ENCODE measurements at regions not wholly inside any gene's neighbourhood (a gene's known extent, or its start where the extent isn't known, plus 50 kb on each side); places are given as distances from the start of the nearest gene placed in this dataset.

GRCh38 chr7:132685277-132685676 lies 109.0 kb upstream of the PLXNA4 start:
- no peak overlapping the region for H4K8ac ChIP-seq (ENCODE audit: low read depth, low read length)
- no peak overlapping the region for H2AK5ac ChIP-seq (ENCODE audit: low read length)
- H3K14ac ChIP-seq (ENCODE audit: low read length), result no peak overlapping the region
- H3K79me2 ChIP-seq (ENCODE audit: control insufficient read depth, insufficient read depth, low read length, poor library complexity), result no peaks in the 10 kb centered on the region
- no peak overlapping the region for H2BK120ac ChIP-seq (ENCODE audit: insufficient read depth, low read length, poor library complexity)
- H3K27me3 ChIP-seq (ENCODE audit: insufficient read depth, low read length), result no peaks in the 10 kb centered on the region
- H3K23ac ChIP-seq (ENCODE audit: low read length), result no peak overlapping the region
- H2BK12ac ChIP-seq (ENCODE audit: low read length), result no peak overlapping the region
- H3K4me2 ChIP-seq (ENCODE audit: low read length), result no peak overlapping the region
- DNase-seq, result no peak
- H3K18ac ChIP-seq (ENCODE audit: low read length), result no peak overlapping the region
- H3K27ac ChIP-seq (ENCODE audit: low read depth, low read length), result no peak overlapping the region
- no peak overlapping the region for H4K12ac ChIP-seq (ENCODE audit: low read depth, low read length)
- no peak overlapping the region for H3K4me3 ChIP-seq (ENCODE audit: low read depth, low read length)
- no peak overlapping the region for H3K4ac ChIP-seq (ENCODE audit: low read depth, low read length)
- H3K9ac ChIP-seq (ENCODE audit: low read length), result no peak overlapping the region
- H3K79me1 ChIP-seq (ENCODE audit: low read length), result no peaks in the 10 kb centered on the region
- H2AFZ ChIP-seq (ENCODE audit: insufficient read depth, low read length, poor library complexity), result no peak overlapping the region
- H4K91ac ChIP-seq (ENCODE audit: low read depth, low read length), result no peak overlapping the region
- no CpG with 5 or more reads among the region's 2 CpGs for WGBS (ENCODE audit: extremely low coverage, insufficient coverage, insufficient read length)
- no peak overlapping the region for H2BK5ac ChIP-seq (ENCODE audit: low read depth, low read length, poor library complexity)
- no peaks in the 10 kb centered on the region for H3K4me1 ChIP-seq (ENCODE audit: control insufficient read depth in 1 of 2, insufficient read depth in 2 of 2, low read length in 2 of 2)
- H3K9me3 ChIP-seq (ENCODE audit: insufficient read depth, low read depth, low read length), result no peaks in the 10 kb centered on the region
- H3K36me3 ChIP-seq (ENCODE audit: control insufficient read depth in 1 of 2, insufficient read depth in 2 of 2, low read length in 2 of 2), result no peaks in the 10 kb centered on the region

DNA sequence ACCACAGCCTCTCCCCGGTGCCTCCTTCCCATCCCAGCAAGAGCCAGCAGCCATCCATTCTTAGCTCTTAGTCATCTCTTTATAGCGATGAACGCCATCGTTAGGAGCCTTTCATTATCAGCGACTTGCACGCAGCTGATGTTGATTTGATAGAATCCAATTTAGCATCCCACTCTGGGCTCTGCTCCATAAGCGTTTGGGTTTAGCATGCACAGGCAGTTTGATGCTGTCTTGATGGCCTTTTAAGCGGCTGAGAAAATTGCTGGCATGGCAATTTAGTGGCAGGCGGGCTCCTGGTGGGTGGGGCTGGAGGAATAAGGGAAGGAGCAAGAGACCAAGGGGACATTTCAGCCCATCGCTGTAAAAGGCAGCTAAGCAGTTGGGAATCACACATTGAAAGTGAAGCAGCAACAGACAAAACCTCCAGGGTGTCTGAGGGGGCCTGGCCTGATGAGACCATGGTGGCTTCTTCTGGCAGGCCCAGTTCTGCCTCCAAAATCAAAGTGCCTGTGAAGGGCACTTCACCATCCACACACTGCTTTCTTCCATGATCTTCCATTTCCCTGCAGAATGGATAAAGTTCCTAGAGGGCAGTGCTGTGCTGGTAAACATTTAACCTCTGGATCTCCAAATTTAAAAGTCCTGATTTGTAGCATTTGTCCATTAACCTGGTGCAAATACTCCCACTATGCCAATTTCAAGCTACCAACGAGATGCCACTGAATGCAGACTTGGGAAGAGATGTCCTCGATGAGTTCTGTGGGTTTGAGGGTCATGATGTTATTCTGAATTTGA lies 107.8 kb upstream of the PLXNA4 start:
- WGBS (ENCODE audit: extremely low coverage, insufficient coverage, insufficient read length), result no CpG with 5 or more reads among the region's 12 CpGs
- no peak overlapping the region for H3K23ac ChIP-seq (ENCODE audit: low read length)
- no peak overlapping the region for H2AK5ac ChIP-seq (ENCODE audit: low read length)
- H3K4ac ChIP-seq (ENCODE audit: low read depth, low read length), result no peak overlapping the region
- no peak overlapping the region for H2AFZ ChIP-seq (ENCODE audit: insufficient read depth, low read length, poor library complexity)
- no peak for DNase-seq
- no peak overlapping the region for H4K8ac ChIP-seq (ENCODE audit: low read depth, low read length)
- H3K4me3 ChIP-seq (ENCODE audit: low read depth, low read length), result no peak overlapping the region
- no peak overlapping the region for H3K18ac ChIP-seq (ENCODE audit: low read length)
- H3K14ac ChIP-seq (ENCODE audit: low read length), result no peak overlapping the region
- no peaks in the 10 kb centered on the region for H3K9me3 ChIP-seq (ENCODE audit: insufficient read depth, low read depth, low read length)
- H3K79me2 ChIP-seq (ENCODE audit: control insufficient read depth, insufficient read depth, low read length, poor library complexity), result no peaks in the 10 kb centered on the region
- H3K79me1 ChIP-seq (ENCODE audit: low read length), result no peaks in the 10 kb centered on the region
- H3K4me2 ChIP-seq (ENCODE audit: low read length), result no peak overlapping the region
- H3K27ac ChIP-seq (ENCODE audit: low read depth, low read length), result no peak overlapping the region
- no peak overlapping the region for H2BK12ac ChIP-seq (ENCODE audit: low read length)
- H2BK5ac ChIP-seq (ENCODE audit: low read depth, low read length, poor library complexity), result no peak overlapping the region
- H3K4me1 ChIP-seq (ENCODE audit: control insufficient read depth in 1 of 2, insufficient read depth in 2 of 2, low read length in 2 of 2), result no peaks in the 10 kb centered on the region
- no peak overlapping the region for H4K91ac ChIP-seq (ENCODE audit: low read depth, low read length)
- H3K9ac ChIP-seq (ENCODE audit: low read length), result no peak overlapping the region
- H2BK120ac ChIP-seq (ENCODE audit: insufficient read depth, low read length, poor library complexity), result no peak overlapping the region
- H3K27me3 ChIP-seq (ENCODE audit: insufficient read depth, low read length), result no peaks in the 10 kb centered on the region
- no peak overlapping the region for H4K12ac ChIP-seq (ENCODE audit: low read depth, low read length)
- H3K36me3 ChIP-seq (ENCODE audit: control insufficient read depth in 1 of 2, insufficient read depth in 2 of 2, low read length in 2 of 2), result no peaks in the 10 kb centered on the region

DNA sequence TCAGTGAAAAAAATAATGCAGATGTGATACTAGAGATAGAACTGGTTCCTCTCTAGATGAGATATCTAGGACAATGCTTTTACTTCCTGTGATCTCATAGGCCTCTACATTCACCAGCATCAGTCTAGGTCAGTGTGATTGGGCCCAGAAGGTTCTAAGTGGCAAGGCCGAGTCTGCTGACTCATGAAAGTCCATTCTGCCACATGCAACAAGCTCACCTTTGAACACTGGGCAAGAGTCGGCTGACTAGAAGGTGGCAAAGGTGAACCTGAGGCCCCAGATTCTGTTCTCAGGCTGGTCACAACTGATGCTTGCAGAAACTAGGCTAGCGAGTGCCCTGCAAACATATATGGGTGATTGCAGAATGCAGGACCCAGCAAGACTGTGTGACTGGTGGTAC lies 105.7 kb upstream of the PLXNA4 start:
- no peak for DNase-seq
- Histone ChIP-seq H2BK120ac (ENCODE audit: insufficient read depth, low read length, poor library complexity) (no peak overlapping the region), H3K4me1 (ENCODE audit: control insufficient read depth in 1 of 2, insufficient read depth in 2 of 2, low read length in 2 of 2) (peaks cover 0 to 2% of the 10 kb centered on the region in 2 experiments), H3K4me3 (ENCODE audit: low read depth, low read length) (no peak overlapping the region), H3K36me3 (ENCODE audit: control insufficient read depth in 1 of 2, insufficient read depth in 2 of 2, low read length in 2 of 2) (no peaks in the 10 kb centered on the region), H3K4ac (ENCODE audit: low read depth, low read length) (no peak overlapping the region), H2AFZ (ENCODE audit: insufficient read depth, low read length, poor library complexity) (no peak overlapping the region), H3K4me2 (ENCODE audit: low read length) (no peak overlapping the region), H3K9me3 (ENCODE audit: insufficient read depth, low read depth, low read length) (no peaks in the 10 kb centered on the region), H3K27ac (ENCODE audit: low read depth, low read length) (no peak overlapping the region), H3K9ac (ENCODE audit: low read length) (no peak overlapping the region), H4K12ac (ENCODE audit: low read depth, low read length) (no peak overlapping the region), H3K79me2 (ENCODE audit: control insufficient read depth, insufficient read depth, low read length, poor library complexity) (no peaks in the 10 kb centered on the region), H4K91ac (ENCODE audit: low read depth, low read length) (no peak overlapping the region), H3K14ac (ENCODE audit: low read length) (no peak overlapping the region), H2AK5ac (ENCODE audit: low read length) (no peak overlapping the region), H3K18ac (ENCODE audit: low read length) (no peak overlapping the region), H2BK5ac (ENCODE audit: low read depth, low read length, poor library complexity) (no peak overlapping the region), H3K27me3 (ENCODE audit: insufficient read depth, low read length) (no peaks in the 10 kb centered on the region), H3K23ac (ENCODE audit: low read length) (no peak overlapping the region), H2BK12ac (ENCODE audit: low read length) (no peak overlapping the region), H4K8ac (ENCODE audit: low read depth, low read length) (no peak overlapping the region), H3K79me1 (ENCODE audit: low read length) (no peaks in the 10 kb centered on the region)
- no CpG with 5 or more reads among the region's 3 CpGs for WGBS (ENCODE audit: extremely low coverage, insufficient coverage, insufficient read length)

GRCh38 chr7:132680590-132680989 lies 104.3 kb upstream of the PLXNA4 start:
- Histone ChIP-seq H2BK12ac (ENCODE audit: low read length) (no peak overlapping the region), H3K4me3 (ENCODE audit: low read depth, low read length) (no peak overlapping the region), H2BK5ac (ENCODE audit: low read depth, low read length, poor library complexity) (no peak overlapping the region), H3K9me3 (ENCODE audit: insufficient read depth, low read depth, low read length) (no peaks in the 10 kb centered on the region), H3K79me1 (ENCODE audit: low read length) (no peaks in the 10 kb centered on the region), H3K18ac (ENCODE audit: low read length) (no peak overlapping the region), H3K27ac (ENCODE audit: low read depth, low read length) (no peak overlapping the region), H4K91ac (ENCODE audit: low read depth, low read length) (no peak overlapping the region), H3K4ac (ENCODE audit: low read depth, low read length) (no peak overlapping the region), H3K4me2 (ENCODE audit: low read length) (no peak overlapping the region), H3K27me3 (ENCODE audit: insufficient read depth, low read length) (no peaks in the 10 kb centered on the region), H2BK120ac (ENCODE audit: insufficient read depth, low read length, poor library complexity) (no peak overlapping the region), H2AK5ac (ENCODE audit: low read length) (no peak overlapping the region), H3K23ac (ENCODE audit: low read length) (no peak overlapping the region), H3K36me3 (ENCODE audit: control insufficient read depth in 1 of 2, insufficient read depth in 2 of 2, low read length in 2 of 2) (no peaks in the 10 kb centered on the region), H2AFZ (ENCODE audit: insufficient read depth, low read length, poor library complexity) (no peak overlapping the region), H4K8ac (ENCODE audit: low read depth, low read length) (no peak overlapping the region), H3K9ac (ENCODE audit: low read length) (no peak overlapping the region), H3K4me1 (ENCODE audit: control insufficient read depth in 1 of 2, insufficient read depth in 2 of 2, low read length in 2 of 2) (peaks cover 0 to 2% of the 10 kb centered on the region in 2 experiments), H4K12ac (ENCODE audit: low read depth, low read length) (no peak overlapping the region), H3K79me2 (ENCODE audit: control insufficient read depth, insufficient read depth, low read length, poor library complexity) (no peaks in the 10 kb centered on the region), H3K14ac (ENCODE audit: low read length) (no peak overlapping the region)
- no peak for DNase-seq

All from trophoblast cell (in vitro differentiated cells and primary cell).